HEK293T (cell line): ENCODE measurements at regions not wholly inside any gene's neighbourhood (a gene's known extent, or its start where the extent isn't known, plus 50 kb on each side); places are given as distances from the start of the nearest gene placed in this dataset.

ENCODE experiments used
- BHLHE40 ChIP-seq: fragments of 450-650 bp; IDR thresholded peaks from 2 replicates; pipeline ENCODE4 v1.6.1; 2016; ENCODE audit warnings: mild to moderate bottlenecking, moderate library complexity, borderline replicate concordance
- CTBP1 ChIP-seq: fragments of 450-650 bp; IDR thresholded peaks from 2 replicates; pipeline ENCODE4 v1.6.1; 2016; ENCODE audit warnings: borderline replicate concordance
- ELF4 ChIP-seq: fragments of 450-650 bp; IDR thresholded peaks from 2 replicates; pipeline ENCODE4 v1.6.1; 2017; ENCODE audit warnings: antibody characterized with exemption
- FOXA1 ChIP-seq: fragments of 450-650 bp; IDR thresholded peaks from 2 replicates; pipeline ENCODE4 v1.6.1; 2016; ENCODE audit warnings: mild to moderate bottlenecking
- FOXK2 ChIP-seq: fragments of 450-650 bp; IDR thresholded peaks from 2 replicates; pipeline ENCODE4 v1.6.1; 2016; ENCODE audit warnings: mild to moderate bottlenecking
- FOXM1 ChIP-seq: fragments of 450-650 bp; IDR thresholded peaks from 2 replicates; pipeline ENCODE4 v1.6.1; 2017; ENCODE audit warnings: mild to moderate bottlenecking, borderline replicate concordance
- HDGF ChIP-seq: fragments of 450-650 bp; IDR thresholded peaks from 2 replicates; pipeline ENCODE4 v1.6.1; 2017; ENCODE audit warnings: antibody characterized with exemption, borderline replicate concordance
- LEF1 ChIP-seq: fragments of 450-650 bp; IDR thresholded peaks from 2 replicates; pipeline ENCODE4 v1.6.1; 2017; ENCODE audit warnings: mild to moderate bottlenecking, borderline replicate concordance
- NFRKB ChIP-seq: fragments of 450-650 bp; IDR thresholded peaks from 2 replicates; pipeline ENCODE4 v1.6.1; 2016; ENCODE audit warnings: mild to moderate bottlenecking, moderate library complexity
- SP1 ChIP-seq: fragments of 450-650 bp; IDR thresholded peaks from 2 replicates; pipeline ENCODE4 v1.6.1; 2017
- SUZ12 ChIP-seq: fragments of 450-650 bp; IDR thresholded peaks from 2 replicates; pipeline ENCODE4 v1.6.1; 2016; ENCODE audit warnings: mild to moderate bottlenecking

DNA sequence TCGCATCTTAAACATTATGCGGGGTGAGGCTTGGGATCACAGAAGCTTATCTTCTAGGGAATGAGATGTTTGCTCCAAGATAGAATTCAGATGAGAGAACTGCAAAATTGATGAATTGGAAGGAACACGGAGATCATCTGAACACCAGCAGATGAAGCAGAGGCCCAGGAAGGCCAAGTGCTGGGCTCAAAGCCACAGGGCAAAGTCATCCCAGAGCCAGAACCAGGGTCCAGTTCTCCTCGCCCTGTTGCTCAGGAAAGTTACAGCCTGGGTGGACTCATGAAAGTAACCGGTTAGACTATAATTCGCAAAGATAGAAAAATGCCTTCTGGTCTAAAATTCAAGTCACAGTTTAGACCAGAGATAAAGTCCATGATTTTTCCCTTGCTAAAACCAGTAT is 456.1 kb upstream of the ID2 start:
- no peak for TF ChIP-seq BHLHE40
- TF ChIP-seq ELF4, result no peak
- TF ChIP-seq SUZ12, result no peak
- no peak for TF ChIP-seq FOXK2
- no peak for TF ChIP-seq FOXM1
- TF ChIP-seq SP1, result no peak
- no peak for TF ChIP-seq FOXA1
- no peak for TF ChIP-seq NFRKB
- no peak for TF ChIP-seq CTBP1
- TF ChIP-seq HDGF, result no peak
- TF ChIP-seq LEF1, result no peak
